SK-N-SH treated with all-trans-retinoic acid at 6 μM for 48 hours (cell line): ENCODE measurements at regions not wholly inside any gene's neighbourhood (a gene's known extent, or its start where the extent isn't known, plus 50 kb on each side); places are given as distances from the start of the nearest gene placed in this dataset.

Source experiments
- ESRRG ChIP-seq: fragments of 250-450 bp; sonication (Bioruptor Pico); IDR thresholded peaks from 2 replicates; pipeline ENCODE4 v1.6.1; 2021; ENCODE audit warnings: mild to moderate bottlenecking
- RARB ChIP-seq: fragments of 250-450 bp; sonication (Bioruptor Pico); IDR thresholded peaks from 2 replicates; pipeline ENCODE4 v1.8.0; 2021; ENCODE audit warnings: mild to moderate bottlenecking, moderate library complexity
- TF ChIP-seq, protein P1 (sequence below): fragments of 250-450 bp; sonication (Bioruptor Pico); IDR thresholded peaks from 2 replicates; pipeline ENCODE4 v1.5.1; 2021; ENCODE audit warnings: mild to moderate bottlenecking, moderate library complexity
- TF ChIP-seq, protein P2 (sequence below): fragments of 250-450 bp; sonication (Bioruptor Pico); IDR thresholded peaks from 2 replicates; pipeline ENCODE4 v1.8.0; 2021; ENCODE audit warnings: low read depth, mild to moderate bottlenecking, moderate library complexity, borderline replicate concordance

DNA sequence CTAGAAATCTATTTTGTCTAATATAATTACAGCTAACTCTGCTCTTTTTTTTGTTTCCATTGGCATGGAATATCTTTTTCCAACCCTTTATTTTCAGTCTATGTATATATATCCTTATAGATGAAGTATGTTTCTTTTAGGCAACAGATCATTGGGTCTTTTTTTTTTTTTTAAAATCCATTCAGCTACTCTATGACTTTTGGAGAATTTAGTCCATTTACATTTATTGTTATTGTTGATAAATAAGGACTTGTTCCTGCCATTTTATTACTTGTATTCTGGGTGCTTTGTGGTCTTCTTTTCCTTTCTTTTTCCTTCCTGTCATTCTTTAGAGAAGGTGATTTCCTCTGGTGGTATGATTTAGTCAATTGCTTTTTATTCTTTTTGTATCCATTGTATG lies 296.8 kb downstream of the SMARCA2 start:
- TF ChIP-seq RARB (CRISPR knock-in tag): no peak
- TF ChIP-seq, protein P1, sequence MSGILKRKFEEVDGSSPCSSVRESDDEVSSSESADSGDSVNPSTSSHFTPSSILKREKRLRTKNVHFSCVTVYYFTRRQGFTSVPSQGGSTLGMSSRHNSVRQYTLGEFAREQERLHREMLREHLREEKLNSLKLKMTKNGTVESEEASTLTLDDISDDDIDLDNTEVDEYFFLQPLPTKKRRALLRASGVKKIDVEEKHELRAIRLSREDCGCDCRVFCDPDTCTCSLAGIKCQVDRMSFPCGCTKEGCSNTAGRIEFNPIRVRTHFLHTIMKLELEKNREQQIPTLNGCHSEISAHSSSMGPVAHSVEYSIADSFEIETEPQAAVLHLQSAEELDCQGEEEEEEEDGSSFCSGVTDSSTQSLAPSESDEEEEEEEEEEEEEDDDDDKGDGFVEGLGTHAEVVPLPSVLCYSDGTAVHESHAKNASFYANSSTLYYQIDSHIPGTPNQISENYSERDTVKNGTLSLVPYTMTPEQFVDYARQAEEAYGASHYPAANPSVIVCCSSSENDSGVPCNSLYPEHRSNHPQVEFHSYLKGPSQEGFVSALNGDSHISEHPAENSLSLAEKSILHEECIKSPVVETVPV (CRISPR knock-in tag): no peak
- TF ChIP-seq, protein P2, sequence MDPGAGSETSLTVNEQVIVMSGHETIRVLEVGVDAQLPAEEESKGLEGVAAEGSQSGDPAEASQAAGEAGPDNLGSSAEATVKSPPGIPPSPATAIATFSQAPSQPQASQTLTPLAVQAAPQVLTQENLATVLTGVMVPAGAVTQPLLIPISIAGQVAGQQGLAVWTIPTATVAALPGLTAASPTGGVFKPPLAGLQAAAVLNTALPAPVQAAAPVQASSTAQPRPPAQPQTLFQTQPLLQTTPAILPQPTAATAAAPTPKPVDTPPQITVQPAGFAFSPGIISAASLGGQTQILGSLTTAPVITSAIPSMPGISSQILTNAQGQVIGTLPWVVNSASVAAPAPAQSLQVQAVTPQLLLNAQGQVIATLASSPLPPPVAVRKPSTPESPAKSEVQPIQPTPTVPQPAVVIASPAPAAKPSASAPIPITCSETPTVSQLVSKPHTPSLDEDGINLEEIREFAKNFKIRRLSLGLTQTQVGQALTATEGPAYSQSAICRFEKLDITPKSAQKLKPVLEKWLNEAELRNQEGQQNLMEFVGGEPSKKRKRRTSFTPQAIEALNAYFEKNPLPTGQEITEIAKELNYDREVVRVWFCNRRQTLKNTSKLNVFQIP (CRISPR knock-in tag): no peak
- no peak for TF ChIP-seq ESRRG (CRISPR knock-in tag)
